NCI-H526 treated with DMSO at 0.1 percent for 48 hours (cell line): ENCODE measurements at regions not wholly inside any gene's neighbourhood (a gene's known extent, or its start where the extent isn't known, plus 50 kb on each side); places are given as distances from the start of the nearest gene placed in this dataset.

Source experiments
- DNase-seq: peaks from one replicate; lab custom pipeline; 2025; lab: John Stamatoyannopoulos, UW

- no peak for DNase-seq
Observed at GRCh38 chr18:24786027-24786426, 325.6 kb downstream of the HRH4 start.

DNA sequence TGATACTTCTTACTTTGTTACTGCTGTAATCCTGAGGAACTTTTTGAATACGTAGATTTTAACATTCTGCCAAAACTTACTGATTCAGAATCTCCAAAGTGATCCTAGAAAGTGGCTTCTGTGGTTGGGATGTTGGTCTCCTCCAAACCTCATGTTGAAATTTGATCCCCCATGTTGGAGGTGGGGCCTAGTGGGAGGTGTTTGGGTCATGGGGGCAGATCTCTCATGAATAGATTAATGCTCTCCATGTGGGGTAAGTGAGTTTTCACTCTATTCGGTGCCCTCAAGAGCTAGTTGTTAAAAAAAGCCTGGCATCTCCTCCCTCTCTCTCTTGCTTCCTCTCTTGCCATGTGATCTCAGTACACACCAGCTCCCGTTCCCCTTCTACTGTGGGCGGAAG is 329.9 kb downstream of the HRH4 start:
- DNase-seq = no peak

- DNase-seq = no peak
Observed at GRCh38 chr18:24791751-24792545, 331.5 kb downstream of the HRH4 start.

DNA sequence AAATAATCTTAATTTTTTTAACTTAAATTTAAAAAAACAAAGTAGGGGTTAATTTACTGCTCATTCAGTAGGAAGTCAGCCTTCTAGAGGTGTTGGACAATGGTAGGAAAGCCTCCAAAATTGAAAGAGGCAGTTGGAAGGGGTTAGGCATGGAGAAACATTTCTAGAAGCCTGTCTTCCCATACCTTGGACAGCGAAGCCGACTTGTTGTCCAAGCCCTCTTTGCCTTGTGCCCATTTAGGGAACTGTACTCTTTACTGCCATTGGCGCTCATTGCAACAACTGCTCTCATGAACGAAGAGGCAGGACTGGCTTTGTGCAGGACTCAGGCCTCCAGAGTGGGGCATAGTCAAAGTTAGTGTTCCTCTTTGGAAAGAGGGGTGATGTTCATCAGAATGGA is 333.3 kb downstream of the HRH4 start:
- DNase-seq = no peak

- DNase-seq = no peak
Observed at GRCh38 chr18:24795129-24795528, 334.7 kb downstream of the HRH4 start.

- no peak for DNase-seq
Observed at GRCh38 chr18:24797981-24798380, 337.5 kb downstream of the HRH4 start.

GRCh38 chr18:24799176-24799575 is 338.7 kb downstream of the HRH4 start:
- no peak for DNase-seq

DNA sequence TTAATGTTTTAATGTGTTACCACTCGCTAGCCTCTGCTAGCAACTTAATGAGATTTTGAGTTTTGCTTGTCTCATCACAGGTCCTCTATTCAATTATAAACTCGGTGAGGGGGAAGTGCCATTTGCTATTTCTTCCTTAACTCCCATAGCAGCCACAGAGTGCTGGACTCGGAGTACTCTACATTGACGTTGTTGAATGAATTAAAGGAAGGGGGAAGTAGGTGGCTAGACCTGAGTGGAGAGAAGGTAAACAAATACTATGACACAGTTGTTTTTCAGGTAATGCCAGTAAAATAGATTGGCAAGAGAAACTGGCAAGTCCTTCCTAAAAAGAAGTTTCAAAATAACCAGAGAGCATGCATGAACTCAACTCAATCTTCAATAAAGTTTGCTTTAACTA is 339.3 kb downstream of the HRH4 start:
- DNase-seq = no peak

GRCh38 chr18:24801001-24801400 is 340.6 kb downstream of the HRH4 start:
- DNase-seq = no peak

DNA sequence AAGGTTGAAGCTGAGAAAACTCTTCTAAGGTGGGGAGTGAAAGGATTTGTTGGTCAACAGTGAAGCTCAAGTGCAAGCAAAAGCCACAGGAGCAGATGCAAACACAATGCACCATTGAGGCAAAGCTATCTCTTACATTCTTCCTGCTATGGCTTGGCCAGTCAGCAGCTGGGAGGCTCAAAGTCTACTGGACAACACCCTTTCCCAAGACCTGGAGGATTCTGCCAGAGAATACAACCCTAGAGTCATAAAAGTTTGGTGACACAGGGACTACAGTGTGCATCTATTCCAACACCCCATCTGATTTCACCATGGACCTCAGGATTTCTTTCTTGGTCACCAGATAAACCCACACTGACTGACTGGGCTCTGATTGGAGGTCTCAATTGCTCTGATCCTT is 342.0 kb downstream of the HRH4 start:
- no peak for DNase-seq

DNA sequence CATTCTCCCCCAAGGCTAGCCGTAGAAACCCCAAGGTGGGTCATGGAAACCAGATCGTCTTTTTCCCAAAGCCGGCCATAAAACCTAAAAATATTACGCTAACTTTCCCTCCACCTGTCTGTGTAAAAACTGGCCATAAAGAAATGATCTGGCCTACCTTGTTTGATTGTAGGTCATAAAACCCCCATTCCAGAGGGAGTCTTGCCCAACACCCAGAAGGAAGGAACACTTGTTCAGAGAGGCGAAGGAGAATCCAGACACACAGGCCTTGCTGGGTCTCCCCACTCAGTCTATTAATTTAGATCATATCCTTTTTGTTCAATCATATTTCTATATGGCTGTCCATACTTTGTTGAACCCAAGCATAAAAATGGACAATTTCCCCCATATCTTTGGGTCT is 344.7 kb downstream of the HRH4 start:
- DNase-seq = no peak

DNA sequence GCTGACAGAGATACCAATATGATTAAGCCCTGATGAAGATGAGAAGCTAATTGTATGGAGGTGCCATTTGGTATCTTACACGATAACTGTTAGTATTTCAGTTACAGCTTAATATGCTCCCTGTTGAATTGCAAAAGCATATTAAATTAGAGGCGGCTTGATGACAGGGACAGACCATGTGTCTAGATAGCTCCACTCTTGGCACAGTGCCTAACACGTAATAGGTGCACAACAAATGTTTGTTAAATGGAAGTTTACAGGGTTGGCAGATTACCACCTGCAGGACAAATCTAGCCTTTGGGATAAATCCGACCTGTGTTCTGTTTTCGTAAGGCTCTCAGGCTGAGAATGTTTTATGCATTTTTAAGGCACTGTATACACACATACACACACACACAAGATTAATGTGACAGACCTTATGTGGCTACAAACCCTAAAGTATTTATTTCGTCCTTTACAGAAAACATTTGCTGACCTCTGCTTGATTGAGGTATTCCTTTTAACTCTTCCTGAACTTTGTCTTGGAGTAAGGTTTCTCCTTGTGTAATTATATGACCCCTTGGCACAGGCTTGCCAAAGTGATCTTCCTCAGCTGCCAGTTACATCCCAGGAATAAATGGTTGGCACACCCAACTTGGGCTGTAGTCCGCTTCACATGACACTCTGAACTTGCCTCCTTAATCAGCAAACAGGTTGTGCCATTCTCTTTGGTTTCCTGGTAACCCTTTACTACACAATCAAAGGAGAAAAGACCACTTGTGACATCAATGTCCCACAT is 348.9 kb downstream of the HRH4 start:
- DNase-seq = no peak

GRCh38 chr18:24810561-24811305 is 350.3 kb downstream of the HRH4 start:
- no peak for DNase-seq

DNA sequence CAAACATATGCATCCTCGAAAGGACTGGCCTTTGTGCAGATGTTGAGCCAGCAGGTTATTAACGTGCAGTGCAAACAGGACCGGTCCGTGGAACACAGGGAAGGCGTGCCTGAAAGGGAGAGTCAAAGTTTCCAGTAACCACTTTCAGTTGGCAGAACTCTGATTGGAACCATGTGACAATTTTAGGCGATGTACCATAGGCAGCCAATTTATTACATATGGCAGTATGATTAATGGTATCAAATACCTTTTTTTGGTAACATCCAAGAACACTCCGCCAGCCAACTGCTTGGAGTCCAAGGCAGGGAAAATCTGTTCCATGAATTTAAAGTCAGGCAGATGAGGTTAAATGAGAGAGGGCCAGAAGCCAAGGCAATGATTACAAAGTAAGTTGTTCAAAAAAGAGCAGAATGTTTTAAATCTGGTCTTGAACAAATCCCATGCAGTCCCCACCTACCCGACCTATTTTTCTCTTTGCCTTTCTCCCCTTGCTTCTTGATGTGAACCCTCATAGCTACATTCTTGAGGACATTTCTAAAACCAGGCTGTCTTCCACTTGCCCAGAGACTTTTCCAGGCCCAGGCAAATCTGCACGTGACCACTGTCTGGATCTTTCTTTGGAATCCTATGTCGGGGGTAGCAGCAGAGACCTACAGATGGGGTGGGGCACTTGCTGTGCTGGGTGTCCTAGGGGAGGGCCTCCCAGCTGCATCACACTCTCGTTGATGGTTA is 351.7 kb downstream of the HRH4 start:
- DNase-seq = no peak

GRCh38 chr18:24814521-24814920 is 354.1 kb downstream of the HRH4 start:
- no peak for DNase-seq

DNA sequence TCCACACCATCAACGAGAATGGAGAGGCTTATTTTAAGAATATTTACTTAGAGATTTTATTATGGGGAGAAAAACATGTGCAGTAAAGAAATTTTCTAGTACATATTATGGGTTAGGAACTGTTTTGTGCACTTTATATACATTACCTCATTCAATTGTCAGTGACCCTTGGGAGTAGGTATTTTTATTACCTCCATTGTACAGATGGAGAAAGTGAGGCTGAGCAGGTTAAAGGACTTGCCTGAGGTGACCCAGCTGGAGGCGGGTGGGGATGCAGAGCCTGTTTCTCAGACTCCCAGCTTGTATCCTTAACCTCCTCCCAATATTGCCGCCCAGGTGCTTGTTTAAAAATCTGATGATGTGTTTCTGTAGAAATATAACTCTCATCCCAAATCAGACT is 356.7 kb downstream of the HRH4 start:
- no peak for DNase-seq

DNA sequence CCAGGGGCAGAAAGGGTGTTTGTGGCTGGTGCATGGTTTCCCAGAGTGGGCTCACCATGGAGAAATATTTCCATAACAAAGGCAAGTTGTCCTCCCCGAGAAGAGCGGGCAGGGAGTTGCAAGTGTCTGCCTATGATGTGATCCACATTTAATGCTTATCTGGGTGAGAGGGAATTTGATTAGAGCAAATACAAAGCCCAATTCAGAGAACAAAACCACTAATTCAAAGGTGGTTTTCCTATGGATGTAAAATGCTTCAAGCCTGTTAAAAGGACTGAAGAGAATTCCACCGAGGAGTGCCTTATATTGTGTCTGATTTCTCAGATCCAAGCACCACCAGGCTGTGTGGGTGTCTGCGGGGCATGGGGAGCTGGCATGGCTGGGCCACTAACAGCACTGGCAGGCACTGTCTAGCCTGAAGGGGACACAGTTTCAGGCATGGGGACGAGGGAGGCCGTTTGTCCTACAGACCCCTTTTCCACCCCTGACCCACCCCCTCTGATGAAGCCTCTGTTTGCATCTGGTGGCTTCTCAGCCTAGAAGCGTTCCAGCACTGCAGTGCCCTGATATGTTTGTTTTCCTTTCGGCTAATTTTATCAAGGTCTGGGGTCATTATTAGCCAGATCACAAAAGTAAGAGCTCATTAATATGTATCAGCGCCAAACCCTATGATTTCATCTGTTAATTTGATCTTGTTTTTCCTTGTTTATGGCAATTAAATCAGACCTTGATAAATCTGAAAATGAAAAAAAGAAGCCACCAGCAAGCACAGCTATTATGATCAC is 357.3 kb downstream of the HRH4 start:
- no peak for DNase-seq

DNA sequence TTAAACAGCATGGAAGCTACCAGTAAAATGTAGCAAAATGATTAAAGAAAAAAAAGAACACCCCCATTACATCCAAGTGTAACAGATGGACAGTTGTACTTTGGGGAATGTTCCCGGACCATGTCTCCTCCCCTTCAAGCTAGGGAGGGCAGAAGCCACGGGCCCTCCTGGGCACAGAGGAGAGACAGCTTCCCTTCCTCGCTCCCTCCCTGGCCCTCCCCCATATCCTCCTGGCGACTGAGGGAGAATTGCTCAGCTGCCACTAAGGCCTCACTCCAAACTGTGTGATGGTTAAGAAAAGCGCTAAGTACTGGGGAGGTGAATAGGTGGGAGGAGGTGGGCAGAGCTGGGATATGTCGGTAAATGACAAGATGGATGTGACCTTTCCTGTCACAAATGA is 358.0 kb downstream of the HRH4 start:
- DNase-seq = no peak

- DNase-seq = no peak
Observed at GRCh38 chr18:24819141-24819890, 358.9 kb downstream of the HRH4 start.

GRCh38 chr18:24825397-24825796 is 365.0 kb downstream of the HRH4 start:
- DNase-seq = no peak

GRCh38 chr18:24826605-24827004 is 366.2 kb downstream of the HRH4 start:
- no peak for DNase-seq
